ENCODE measurements at regions not wholly inside any gene's neighbourhood (a gene's known extent, or its start where the extent isn't known, plus 50 kb on each side); places are given as distances from the start of the nearest gene placed in this dataset.
"Not testable (repeated sequence)": the region's sequence is repeated elsewhere in the genome, so short reads cannot be mapped to it uniquely, and the experiment has no call there.

DNA sequence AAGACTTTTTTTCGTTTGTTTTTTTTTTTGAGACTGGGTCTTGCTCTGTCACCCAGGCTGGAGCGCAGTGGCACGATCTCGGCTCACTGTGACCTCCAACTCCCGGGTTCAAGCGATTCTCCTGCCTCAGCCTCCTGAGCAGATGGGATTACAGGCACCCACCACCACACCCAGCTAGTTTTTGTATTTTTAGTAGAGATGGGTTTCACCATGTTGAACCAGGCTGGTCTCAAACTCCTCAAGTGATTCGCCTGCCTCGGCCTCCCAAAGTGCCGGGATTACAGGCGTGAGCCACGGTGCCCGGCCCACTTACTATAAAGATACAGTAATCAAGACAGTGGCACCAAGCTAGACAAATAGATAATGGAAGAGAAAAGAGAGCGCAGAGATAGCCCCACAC, 162.3 kb downstream of the CTTN start:
- H2AFZ ChIP-seq; H3K4me3 ChIP-seq; H3K36me3 Mint-ChIP-seq (ENCODE audit: low read depth); H3K27ac Mint-ChIP-seq; ATAC-seq; H3K79me2 ChIP-seq (replicated peaks; ENCODE audit: insufficient read depth); H3K4me2 ChIP-seq; H4K20me1 ChIP-seq (replicated peaks; ENCODE audit: insufficient read depth); H3K27me3 ChIP-seq (ENCODE audit: insufficient read depth); DNase-seq (ENCODE audit: low spot score); H3K9me2 ChIP-seq (ENCODE audit: insufficient read depth); H3K36me3 ChIP-seq (ENCODE audit: insufficient read depth); H3K4me1 ChIP-seq (ENCODE audit: insufficient read depth); H3K4me3 Mint-ChIP-seq; H3K27ac ChIP-seq (ENCODE audit: low read depth); H3F3A ChIP-seq (replicated peaks; ENCODE audit: low read depth); H3K9me3 Mint-ChIP-seq: not testable (repeated sequence)
- Mint-ChIP-seq H3K27me3 (ENCODE audit: insufficient read depth, low read depth, poor library complexity) (peaks cover 18% of the 10 kb centered on the region), H3K4me1 (peaks cover 15% of the 10 kb centered on the region; the same call in 2 of the 3 replicates)

DNA sequence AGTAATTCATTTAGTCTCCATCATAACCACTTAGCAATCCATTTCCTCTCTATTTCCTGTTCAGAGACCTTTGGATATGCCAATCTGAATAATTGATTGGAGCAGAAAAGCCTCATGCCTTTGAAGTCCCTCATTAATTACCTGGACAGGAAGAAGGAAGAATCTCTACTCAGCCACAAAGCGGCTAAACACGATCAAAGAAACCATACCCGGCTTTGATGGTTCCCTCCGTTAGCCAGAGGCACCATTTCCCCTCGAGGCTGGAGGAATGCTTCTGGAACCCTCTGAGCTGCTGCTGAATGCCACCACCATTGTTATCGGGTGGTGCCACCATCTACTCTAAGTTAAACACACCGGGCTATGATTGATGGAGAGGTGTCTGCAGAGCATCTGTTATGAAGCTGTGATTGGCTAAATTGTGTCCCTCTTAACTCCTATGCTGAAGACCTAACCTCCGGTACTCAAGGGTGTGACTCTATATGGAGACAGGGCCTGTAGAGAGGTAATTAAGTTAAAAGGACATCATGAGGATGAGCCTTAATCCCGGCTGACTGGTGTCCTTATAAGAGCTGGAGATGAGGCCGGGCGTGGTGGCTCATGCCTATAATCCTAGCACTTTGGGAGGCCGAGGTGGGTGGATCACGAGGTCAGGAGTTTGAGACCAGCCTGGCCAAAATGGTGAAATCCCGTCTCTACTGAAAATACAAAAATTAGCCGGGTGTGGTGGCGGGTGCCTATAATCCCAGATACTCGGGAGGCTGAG, 168.6 kb downstream of the CTTN start:
- H3K9me2 ChIP-seq (ENCODE audit: insufficient read depth), result no peaks in the 10 kb centered on the region; the same call in 1 of the 2 replicates
- H3K27ac ChIP-seq (ENCODE audit: low read depth), result no peak overlapping the region
- peaks cover 25% of the 10 kb centered on the region for H3K4me1 Mint-ChIP-seq
- DNase-seq (ENCODE audit: low spot score) (no peak), ATAC-seq (no peak)
- no peaks in the 10 kb centered on the region for H4K20me1 ChIP-seq (replicated peaks; ENCODE audit: insufficient read depth)
- no peak overlapping the region for H3K4me3 ChIP-seq
- no peaks in the 10 kb centered on the region for H3F3A ChIP-seq (replicated peaks; ENCODE audit: low read depth)
- peaks cover 14% of the 10 kb centered on the region for H3K27me3 Mint-ChIP-seq (ENCODE audit: insufficient read depth, low read depth, poor library complexity)
- H2AFZ ChIP-seq, result no peak overlapping the region
- H3K4me1 ChIP-seq (ENCODE audit: insufficient read depth), result peaks cover 12% of the 10 kb centered on the region
- no peaks in the 10 kb centered on the region for H3K79me2 ChIP-seq (replicated peaks; ENCODE audit: insufficient read depth)
- H3K27ac Mint-ChIP-seq, result no peak overlapping the region
- H3K4me2 ChIP-seq, result no peak overlapping the region
- H3K36me3 ChIP-seq (ENCODE audit: insufficient read depth), result no peaks in the 10 kb centered on the region
- no peaks in the 10 kb centered on the region for H3K27me3 ChIP-seq (ENCODE audit: insufficient read depth)
- no peaks in the 10 kb centered on the region for H3K9me3 Mint-ChIP-seq
- H3K36me3 Mint-ChIP-seq (ENCODE audit: low read depth), result peaks cover 11% of the 10 kb centered on the region; the same call in 1 of the 3 replicates
- no peak overlapping the region for H3K4me3 Mint-ChIP-seq
- TF ChIP-seq, protein P1, sequence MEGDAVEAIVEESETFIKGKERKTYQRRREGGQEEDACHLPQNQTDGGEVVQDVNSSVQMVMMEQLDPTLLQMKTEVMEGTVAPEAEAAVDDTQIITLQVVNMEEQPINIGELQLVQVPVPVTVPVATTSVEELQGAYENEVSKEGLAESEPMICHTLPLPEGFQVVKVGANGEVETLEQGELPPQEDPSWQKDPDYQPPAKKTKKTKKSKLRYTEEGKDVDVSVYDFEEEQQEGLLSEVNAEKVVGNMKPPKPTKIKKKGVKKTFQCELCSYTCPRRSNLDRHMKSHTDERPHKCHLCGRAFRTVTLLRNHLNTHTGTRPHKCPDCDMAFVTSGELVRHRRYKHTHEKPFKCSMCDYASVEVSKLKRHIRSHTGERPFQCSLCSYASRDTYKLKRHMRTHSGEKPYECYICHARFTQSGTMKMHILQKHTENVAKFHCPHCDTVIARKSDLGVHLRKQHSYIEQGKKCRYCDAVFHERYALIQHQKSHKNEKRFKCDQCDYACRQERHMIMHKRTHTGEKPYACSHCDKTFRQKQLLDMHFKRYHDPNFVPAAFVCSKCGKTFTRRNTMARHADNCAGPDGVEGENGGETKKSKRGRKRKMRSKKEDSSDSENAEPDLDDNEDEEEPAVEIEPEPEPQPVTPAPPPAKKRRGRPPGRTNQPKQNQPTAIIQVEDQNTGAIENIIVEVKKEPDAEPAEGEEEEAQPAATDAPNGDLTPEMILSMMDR (conservative IDR thresholded peaks at IDR 0.05; ENCODE audit: low read depth in 2 of 2), result no peak
- no peak for TF ChIP-seq JUNB (IDR thresholded peaks at IDR 0.05; ENCODE audit: unreplicated experiment)
- no peak for TF ChIP-seq STAT1 (IDR thresholded peaks at IDR 0.05; ENCODE audit: unreplicated experiment)
- no peak for TF ChIP-seq ZNF331 (CRISPR knock-in tag; IDR thresholded peaks at IDR 0.05; ENCODE audit: low read depth)
- TF ChIP-seq CREB1 (CRISPR knock-in tag; IDR thresholded peaks at IDR 0.05; ENCODE audit: low read depth), result no peak
- no peak for TF ChIP-seq NANOG (IDR thresholded peaks at IDR 0.05; ENCODE audit: borderline replicate concordance)
- TF ChIP-seq, protein P2, sequence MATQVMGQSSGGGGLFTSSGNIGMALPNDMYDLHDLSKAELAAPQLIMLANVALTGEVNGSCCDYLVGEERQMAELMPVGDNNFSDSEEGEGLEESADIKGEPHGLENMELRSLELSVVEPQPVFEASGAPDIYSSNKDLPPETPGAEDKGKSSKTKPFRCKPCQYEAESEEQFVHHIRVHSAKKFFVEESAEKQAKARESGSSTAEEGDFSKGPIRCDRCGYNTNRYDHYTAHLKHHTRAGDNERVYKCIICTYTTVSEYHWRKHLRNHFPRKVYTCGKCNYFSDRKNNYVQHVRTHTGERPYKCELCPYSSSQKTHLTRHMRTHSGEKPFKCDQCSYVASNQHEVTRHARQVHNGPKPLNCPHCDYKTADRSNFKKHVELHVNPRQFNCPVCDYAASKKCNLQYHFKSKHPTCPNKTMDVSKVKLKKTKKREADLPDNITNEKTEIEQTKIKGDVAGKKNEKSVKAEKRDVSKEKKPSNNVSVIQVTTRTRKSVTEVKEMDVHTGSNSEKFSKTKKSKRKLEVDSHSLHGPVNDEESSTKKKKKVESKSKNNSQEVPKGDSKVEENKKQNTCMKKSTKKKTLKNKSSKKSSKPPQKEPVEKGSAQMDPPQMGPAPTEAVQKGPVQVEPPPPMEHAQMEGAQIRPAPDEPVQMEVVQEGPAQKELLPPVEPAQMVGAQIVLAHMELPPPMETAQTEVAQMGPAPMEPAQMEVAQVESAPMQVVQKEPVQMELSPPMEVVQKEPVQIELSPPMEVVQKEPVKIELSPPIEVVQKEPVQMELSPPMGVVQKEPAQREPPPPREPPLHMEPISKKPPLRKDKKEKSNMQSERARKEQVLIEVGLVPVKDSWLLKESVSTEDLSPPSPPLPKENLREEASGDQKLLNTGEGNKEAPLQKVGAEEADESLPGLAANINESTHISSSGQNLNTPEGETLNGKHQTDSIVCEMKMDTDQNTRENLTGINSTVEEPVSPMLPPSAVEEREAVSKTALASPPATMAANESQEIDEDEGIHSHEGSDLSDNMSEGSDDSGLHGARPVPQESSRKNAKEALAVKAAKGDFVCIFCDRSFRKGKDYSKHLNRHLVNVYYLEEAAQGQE (IDR thresholded peaks at IDR 0.05; ENCODE audit: unreplicated experiment), result no peak
- TF ChIP-seq EZH2 (IDR thresholded peaks at IDR 0.05; ENCODE audit: low read depth, unreplicated experiment), result no peak
- no peak for TF ChIP-seq ZNF114 (CRISPR knock-in tag; IDR thresholded peaks at IDR 0.05)
- TF ChIP-seq, protein P3, sequence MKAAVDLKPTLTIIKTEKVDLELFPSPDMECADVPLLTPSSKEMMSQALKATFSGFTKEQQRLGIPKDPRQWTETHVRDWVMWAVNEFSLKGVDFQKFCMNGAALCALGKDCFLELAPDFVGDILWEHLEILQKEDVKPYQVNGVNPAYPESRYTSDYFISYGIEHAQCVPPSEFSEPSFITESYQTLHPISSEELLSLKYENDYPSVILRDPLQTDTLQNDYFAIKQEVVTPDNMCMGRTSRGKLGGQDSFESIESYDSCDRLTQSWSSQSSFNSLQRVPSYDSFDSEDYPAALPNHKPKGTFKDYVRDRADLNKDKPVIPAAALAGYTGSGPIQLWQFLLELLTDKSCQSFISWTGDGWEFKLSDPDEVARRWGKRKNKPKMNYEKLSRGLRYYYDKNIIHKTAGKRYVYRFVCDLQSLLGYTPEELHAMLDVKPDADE (IDR thresholded peaks at IDR 0.05), result no peak
- TF ChIP-seq POLR2AphosphoS5 (IDR thresholded peaks at IDR 0.05; ENCODE audit: low read depth), result no peak

Data from GM23338 (cell line).